ENCODE measurements at regions not wholly inside any gene's neighbourhood (a gene's known extent, or its start where the extent isn't known, plus 50 kb on each side); places are given as distances from the start of the nearest gene placed in this dataset.

DNA sequence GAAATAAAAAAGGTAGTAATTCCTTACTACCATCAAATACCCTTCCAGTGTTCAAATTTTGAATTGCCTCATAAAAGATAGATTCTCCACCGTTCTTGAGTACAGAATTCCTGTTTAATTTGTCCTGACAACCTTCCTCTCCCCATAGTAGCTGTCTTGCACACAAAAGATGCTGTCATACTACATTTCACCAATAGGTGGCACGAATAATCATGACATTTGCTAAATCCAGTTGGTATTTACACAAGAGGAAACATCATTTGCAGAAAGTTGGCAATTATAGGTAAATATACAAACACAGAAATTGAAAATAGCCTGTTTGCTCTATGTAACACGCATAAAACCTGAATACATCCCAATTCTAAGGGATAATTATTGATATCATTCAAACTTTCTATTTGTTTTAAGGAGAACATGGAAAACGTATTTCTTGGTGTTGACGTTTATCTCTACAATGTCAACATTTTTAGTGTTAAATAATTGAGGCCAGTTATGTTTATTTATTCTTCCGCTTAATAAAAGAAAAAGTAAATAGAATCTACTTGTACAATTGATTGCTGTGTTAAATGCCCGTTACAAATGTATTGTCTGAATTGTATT, 58.3 kb upstream of the CLDN10 start:
- no peaks in the 10 kb centered on the region for H3K9me3 ChIP-seq (ENCODE audit: low read length)
- no peak overlapping the region for H3K27ac Mint-ChIP-seq
- DNase-seq: peak in 1 of 5 donors; percentile 20
- H3K4me1 ChIP-seq (ENCODE audit: insufficient read depth, low read length): no peaks in the 10 kb centered on the region
- no peaks in the 10 kb centered on the region for H3K36me3 Mint-ChIP-seq
- no peak overlapping the region for H3K4me3 ChIP-seq (ENCODE audit: low read length)
- H3K27me3 ChIP-seq (ENCODE audit: insufficient read depth, low read length, poor library complexity, severe bottlenecking): no peaks in the 10 kb centered on the region
- H3K36me3 ChIP-seq (ENCODE audit: insufficient read depth, low read length): no peaks in the 10 kb centered on the region
- POLR2A ChIA-PET: no interaction called here
- no peak overlapping the region for H3K27ac ChIP-seq (ENCODE audit: low read depth, low read length)
- H3K27me3 Mint-ChIP-seq: peaks cover 8 to 24% of the 10 kb centered on the region in 2 donors
- CTCF ChIA-PET: interaction anchor here (1.0 to 1.8 kb wide), 2 partner anchors 339 to 341 kb away, joined by 5 read pairs; no protein-coding TSS in a partner anchor
- peaks cover 0 to 3% (median 0%) of the 10 kb centered on the region in 5 donors for H3K9me3 Mint-ChIP-seq
- no peaks in the 10 kb centered on the region for H3K4me1 Mint-ChIP-seq
- no peak overlapping the region for H3K4me3 Mint-ChIP-seq

GRCh38 chr13:95496485-95496884, 56.0 kb upstream of the CLDN10 start:
- Mint-ChIP-seq H3K4me1 (no peaks in the 10 kb centered on the region), H3K27me3 (peaks cover 2 to 23% of the 10 kb centered on the region in 2 donors), H3K4me3 (no peak overlapping the region), H3K9me3 (peaks cover 0 to 8% (median 1%) of the 10 kb centered on the region in 5 donors), H3K27ac (peak overlapping the region in 1 of 8 donors; percentile 26), H3K36me3 (no peaks in the 10 kb centered on the region)
- Histone ChIP-seq H3K27me3 (ENCODE audit: insufficient read depth, low read length, poor library complexity, severe bottlenecking) (no peaks in the 10 kb centered on the region), H3K4me3 (ENCODE audit: low read length) (no peak overlapping the region), H3K4me1 (ENCODE audit: insufficient read depth, low read length) (no peaks in the 10 kb centered on the region), H3K9me3 (ENCODE audit: low read length) (no peaks in the 10 kb centered on the region), H3K36me3 (ENCODE audit: insufficient read depth, low read length) (no peaks in the 10 kb centered on the region), H3K27ac (ENCODE audit: low read depth, low read length) (no peak overlapping the region)
- ChIA-PET CTCF (interaction anchor here (1.1 kb wide), 1 partner anchor 337 kb away, joined by 3 read pairs; no protein-coding TSS in a partner anchor), POLR2A (no interaction called here)
- DNase-seq: no peak

DNA sequence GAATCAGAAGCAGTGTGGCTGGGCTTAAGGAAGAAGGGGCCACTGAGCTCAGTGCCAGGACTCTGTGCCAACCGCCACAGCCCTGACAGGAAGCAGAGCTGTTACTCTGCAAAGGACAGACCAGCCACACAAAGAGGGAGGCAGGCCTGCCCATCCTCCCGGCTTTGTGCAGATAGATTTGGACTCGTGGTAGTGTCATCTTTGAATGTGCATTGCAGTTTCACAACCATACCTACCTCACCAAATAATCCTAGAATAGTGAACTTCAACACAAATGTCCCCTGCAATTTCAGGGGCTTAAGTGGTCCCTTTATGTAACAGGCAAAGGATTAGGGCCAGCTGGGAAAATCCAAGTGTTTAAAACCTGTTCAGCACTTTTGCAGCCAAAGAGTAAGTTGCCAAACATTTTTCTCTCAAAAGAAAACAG, 55.1 kb upstream of the CLDN10 start:
- H3K27me3 Mint-ChIP-seq: peaks cover 2 to 21% of the 10 kb centered on the region in 2 donors
- H3K27ac Mint-ChIP-seq: no peak overlapping the region
- Histone ChIP-seq H3K27ac (ENCODE audit: low read depth, low read length) (no peak overlapping the region), H3K9me3 (ENCODE audit: low read length) (no peaks in the 10 kb centered on the region), H3K4me1 (ENCODE audit: insufficient read depth, low read length) (no peaks in the 10 kb centered on the region), H3K36me3 (ENCODE audit: insufficient read depth, low read length) (no peaks in the 10 kb centered on the region), H3K4me3 (ENCODE audit: low read length) (no peak overlapping the region), H3K27me3 (ENCODE audit: insufficient read depth, low read length, poor library complexity, severe bottlenecking) (no peaks in the 10 kb centered on the region)
- H3K4me3 Mint-ChIP-seq: no peak overlapping the region
- no peak for DNase-seq
- POLR2A ChIA-PET: no interaction called here
- H3K36me3 Mint-ChIP-seq: no peaks in the 10 kb centered on the region
- peaks cover 0 to 8% (median 3%) of the 10 kb centered on the region in 5 donors for H3K9me3 Mint-ChIP-seq
- CTCF ChIA-PET: no interaction called here
- no peaks in the 10 kb centered on the region for H3K4me1 Mint-ChIP-seq

DNA sequence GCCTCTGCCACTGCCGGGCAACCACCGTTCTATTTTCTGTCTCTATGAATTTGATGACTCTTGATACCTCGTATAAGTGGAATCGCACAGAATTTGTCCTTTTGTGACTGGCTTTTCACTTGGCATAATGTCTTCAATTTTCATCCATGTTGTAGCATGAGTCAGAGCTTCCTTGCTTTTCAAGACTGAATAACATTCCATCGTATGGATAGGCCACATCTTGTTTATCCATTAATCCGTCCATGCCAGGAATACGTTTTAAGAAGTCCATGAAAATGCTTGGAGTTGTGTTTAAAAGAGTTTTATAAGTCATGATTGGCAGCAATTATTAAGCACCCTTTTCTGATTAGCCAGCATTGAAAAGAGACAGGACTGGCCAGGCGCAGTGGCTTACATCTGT, 53.6 kb upstream of the CLDN10 start:
- Histone ChIP-seq H3K4me3 (ENCODE audit: low read length) (no peak overlapping the region), H3K27ac (ENCODE audit: low read depth, low read length) (no peak overlapping the region), H3K27me3 (ENCODE audit: insufficient read depth, low read length, poor library complexity, severe bottlenecking) (no peaks in the 10 kb centered on the region), H3K9me3 (ENCODE audit: low read length) (no peaks in the 10 kb centered on the region), H3K4me1 (ENCODE audit: insufficient read depth, low read length) (no peaks in the 10 kb centered on the region), H3K36me3 (ENCODE audit: insufficient read depth, low read length) (no peaks in the 10 kb centered on the region)
- Mint-ChIP-seq H3K27me3 (peaks cover 8 to 22% of the 10 kb centered on the region in 2 donors), H3K4me3 (no peak overlapping the region), H3K27ac (no peak overlapping the region), H3K36me3 (no peaks in the 10 kb centered on the region), H3K9me3 (peaks cover 0 to 8% (median 3%) of the 10 kb centered on the region in 5 donors), H3K4me1 (no peaks in the 10 kb centered on the region)
- POLR2A ChIA-PET: no interaction called here
- CTCF ChIA-PET: no interaction called here
- no peak for DNase-seq

- H3K27me3 Mint-ChIP-seq: peaks cover 8 to 18% of the 10 kb centered on the region in 2 donors
- no peaks in the 10 kb centered on the region for H3K36me3 Mint-ChIP-seq
- Histone ChIP-seq H3K36me3 (ENCODE audit: insufficient read depth, low read length) (no peaks in the 10 kb centered on the region), H3K9me3 (ENCODE audit: low read length) (no peaks in the 10 kb centered on the region), H3K27ac (ENCODE audit: low read depth, low read length) (no peak overlapping the region), H3K4me3 (ENCODE audit: low read length) (no peak overlapping the region), H3K27me3 (ENCODE audit: insufficient read depth, low read length, poor library complexity, severe bottlenecking) (no peaks in the 10 kb centered on the region), H3K4me1 (ENCODE audit: insufficient read depth, low read length) (no peaks in the 10 kb centered on the region)
- CTCF ChIA-PET: no interaction called here
- H3K4me1 Mint-ChIP-seq: no peaks in the 10 kb centered on the region
- H3K9me3 Mint-ChIP-seq: peaks cover 0 to 8% (median 3%) of the 10 kb centered on the region in 5 donors
- POLR2A ChIA-PET: no interaction called here
- no peak overlapping the region for H3K4me3 Mint-ChIP-seq
- DNase-seq: no peak
- peak overlapping the region in 1 of 8 donors; percentile 28 for H3K27ac Mint-ChIP-seq
Measured at GRCh38 chr13:95499811-95500712, 52.5 kb upstream of the CLDN10 start.

- Mint-ChIP-seq H3K27ac (no peak overlapping the region), H3K4me1 (no peaks in the 10 kb centered on the region), H3K4me3 (no peak overlapping the region), H3K9me3 (peaks cover 0 to 5% (median 3%) of the 10 kb centered on the region in 5 donors), H3K27me3 (peaks cover 8 to 21% of the 10 kb centered on the region in 2 donors), H3K36me3 (no peaks in the 10 kb centered on the region)
- Histone ChIP-seq H3K27me3 (ENCODE audit: insufficient read depth, low read length, poor library complexity, severe bottlenecking) (no peaks in the 10 kb centered on the region), H3K36me3 (ENCODE audit: insufficient read depth, low read length) (no peaks in the 10 kb centered on the region), H3K9me3 (ENCODE audit: low read length) (no peaks in the 10 kb centered on the region), H3K4me1 (ENCODE audit: insufficient read depth, low read length) (no peaks in the 10 kb centered on the region), H3K4me3 (ENCODE audit: low read length) (no peak overlapping the region), H3K27ac (ENCODE audit: low read depth, low read length) (no peak overlapping the region)
- ChIA-PET CTCF (interaction anchor here (1.7 kb wide), 1 partner anchor 10 kb away, joined by 4 read pairs; no protein-coding TSS in a partner anchor), POLR2A (no interaction called here)
- no peak for DNase-seq
Measured at GRCh38 chr13:95502216-95502615, 50.3 kb upstream of the CLDN10 start.

Measured in CD8-positive, alpha-beta memory T cell (primary cell).